Adrenal gland (tissue), 9 donors: ENCODE measurements at regions not wholly inside any gene's neighbourhood (a gene's known extent, or its start where the extent isn't known, plus 50 kb on each side); places are given as distances from the start of the nearest gene placed in this dataset.

ENCODE experiments used
- DNase-seq, 7 donors: peaks; one replicate each; pipeline ENCODE4 v3.0.0-alpha.2; 2019 to 2020
- H3K27ac ChIP-seq, 5 donors: fragments of 200-600 bp; sonication (generic) in 4 of 5; 1 replicate in 3 of 5; 2 replicates in 2 of 5; pipeline versions ENCODE4 v1.5.1 to v1.8.0; 2016 to 2020; ENCODE audit warnings: mild to moderate bottlenecking in 1 of 5
- H3K27me3 ChIP-seq: fragments of 200-600 bp; 2 replicates; pipeline ENCODE4 v1.8.0; 2021
- H3K36me3 ChIP-seq, 2 donors: fragments of 200-600 bp; replicated peaks in 1 of 2; 1 replicate in 1 of 2; 2 replicates in 1 of 2; pipeline versions ENCODE4 v1.5.1 to v1.8.0; 2018 to 2022
- H3K4me1 ChIP-seq, 2 donors: fragments of 200-600 bp; replicated peaks in 1 of 2; 1 replicate in 1 of 2; 2 replicates in 1 of 2; pipeline versions ENCODE4 v1.5.1 to v1.8.0; 2018 to 2021
- H3K4me3 ChIP-seq, 4 donors: fragments of 200-600 bp; sonication (generic) in 3 of 4; one replicate each; pipeline ENCODE4 v1.5.1; 2016 to 2018
- H3K9me3 ChIP-seq, 3 donors: fragments of 200-600 bp; sonication (generic) in 1 of 3; replicated peaks in 1 of 3; 1 replicate in 2 of 3; 2 replicates in 1 of 3; pipeline versions ENCODE4 v1.5.1 to v1.8.0; 2016 to 2021
- POLR2A ChIP-seq, 2 donors: fragments of 450-650 bp; IDR thresholded peaks; one replicate each; pipeline ENCODE4 v1.6.1; 2017; ENCODE audit warnings: antibody characterized with exemption in 2 of 2, mild to moderate bottlenecking in 2 of 2, moderate library complexity in 1 of 2
- WGBS, 4 donors: extraction: QIAGEN DNeasy Blood & Tissue Kit in 2 of 4; methylation state at CpG; one replicate each; pipeline versions ENCODE4 v1.1.5 to v1.1.7; 2013 to 2017; 5-methylcytosine and 5-hydroxymethylcytosine counted together
- intact Hi-C, 2 donors: fragments of 100-400 bp; cut with DNase I; formaldehyde crosslinking; loops; one replicate each; pipeline versions ENCODE4 v1.14.1 to v1.15.0; 2022 to 2023
- TF ChIP-seq, protein P1 (sequence below), 6 experiments: fragments of 450-650 bp in 4 of 6; fragments of 200-600 bp in 2 of 6; sonication (generic) in 1 of 6; IDR thresholded peaks; 1 replicate in 5 of 6; 2 replicates in 1 of 6; pipeline versions ENCODE4 v1.5.1 to v1.8.0; 2016 to 2021; ENCODE audit warnings: antibody characterized with exemption in 6 of 6, mild to moderate bottlenecking in 2 of 6, moderate library complexity in 1 of 6
- donor health status: healthy with polysubstance abuse.
- donor health status: Bipolar disorder and iron deficiency.
- donor health status: DM: yes; HTN: yes; CAD: no.
- donor health status: DM: no; HTN: no; CAD: no.
- donor health status: DM: no; HTN: no; CAD: no.

DNA sequence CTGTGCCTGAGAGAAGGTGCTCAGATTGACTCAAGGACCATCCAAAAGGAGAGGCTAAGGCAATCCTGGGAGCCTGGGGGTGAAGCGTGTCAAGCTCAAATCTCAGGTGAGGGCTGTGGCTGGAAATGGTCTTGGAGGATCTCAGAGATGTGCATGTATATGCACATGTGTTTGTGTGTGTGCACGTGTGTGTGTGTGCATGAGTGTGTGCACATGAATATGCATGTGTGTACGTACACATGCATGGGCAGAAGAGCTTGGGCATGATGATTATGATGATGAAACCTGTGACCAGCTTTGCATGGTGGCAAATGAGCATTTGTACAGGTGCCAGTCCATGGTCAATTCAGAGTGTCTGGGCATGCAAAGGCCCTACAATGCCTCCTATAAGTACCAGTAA lies 326.6 kb downstream of the CXCL12 start:
- no peak for TF ChIP-seq POLR2A (IDR thresholded peaks at IDR 0.05)
- TF ChIP-seq, protein P1, sequence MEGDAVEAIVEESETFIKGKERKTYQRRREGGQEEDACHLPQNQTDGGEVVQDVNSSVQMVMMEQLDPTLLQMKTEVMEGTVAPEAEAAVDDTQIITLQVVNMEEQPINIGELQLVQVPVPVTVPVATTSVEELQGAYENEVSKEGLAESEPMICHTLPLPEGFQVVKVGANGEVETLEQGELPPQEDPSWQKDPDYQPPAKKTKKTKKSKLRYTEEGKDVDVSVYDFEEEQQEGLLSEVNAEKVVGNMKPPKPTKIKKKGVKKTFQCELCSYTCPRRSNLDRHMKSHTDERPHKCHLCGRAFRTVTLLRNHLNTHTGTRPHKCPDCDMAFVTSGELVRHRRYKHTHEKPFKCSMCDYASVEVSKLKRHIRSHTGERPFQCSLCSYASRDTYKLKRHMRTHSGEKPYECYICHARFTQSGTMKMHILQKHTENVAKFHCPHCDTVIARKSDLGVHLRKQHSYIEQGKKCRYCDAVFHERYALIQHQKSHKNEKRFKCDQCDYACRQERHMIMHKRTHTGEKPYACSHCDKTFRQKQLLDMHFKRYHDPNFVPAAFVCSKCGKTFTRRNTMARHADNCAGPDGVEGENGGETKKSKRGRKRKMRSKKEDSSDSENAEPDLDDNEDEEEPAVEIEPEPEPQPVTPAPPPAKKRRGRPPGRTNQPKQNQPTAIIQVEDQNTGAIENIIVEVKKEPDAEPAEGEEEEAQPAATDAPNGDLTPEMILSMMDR (IDR thresholded peaks at IDR 0.05): no peak
- Histone ChIP-seq H3K27me3 (peaks cover 16% of the 10 kb centered on the region), H3K4me3 (no peak overlapping the region), H3K27ac (no peak overlapping the region), H3K36me3 (no peaks in the 10 kb centered on the region), H3K4me1 (no peaks in the 10 kb centered on the region), H3K9me3 (no peaks in the 10 kb centered on the region)
- intact Hi-C loops: no loop called here
- WGBS, 4 donors: 85 to 95% (median 88%) methylated on average over 3 of the region's 3 CpGs
- no peak for DNase-seq

DNA sequence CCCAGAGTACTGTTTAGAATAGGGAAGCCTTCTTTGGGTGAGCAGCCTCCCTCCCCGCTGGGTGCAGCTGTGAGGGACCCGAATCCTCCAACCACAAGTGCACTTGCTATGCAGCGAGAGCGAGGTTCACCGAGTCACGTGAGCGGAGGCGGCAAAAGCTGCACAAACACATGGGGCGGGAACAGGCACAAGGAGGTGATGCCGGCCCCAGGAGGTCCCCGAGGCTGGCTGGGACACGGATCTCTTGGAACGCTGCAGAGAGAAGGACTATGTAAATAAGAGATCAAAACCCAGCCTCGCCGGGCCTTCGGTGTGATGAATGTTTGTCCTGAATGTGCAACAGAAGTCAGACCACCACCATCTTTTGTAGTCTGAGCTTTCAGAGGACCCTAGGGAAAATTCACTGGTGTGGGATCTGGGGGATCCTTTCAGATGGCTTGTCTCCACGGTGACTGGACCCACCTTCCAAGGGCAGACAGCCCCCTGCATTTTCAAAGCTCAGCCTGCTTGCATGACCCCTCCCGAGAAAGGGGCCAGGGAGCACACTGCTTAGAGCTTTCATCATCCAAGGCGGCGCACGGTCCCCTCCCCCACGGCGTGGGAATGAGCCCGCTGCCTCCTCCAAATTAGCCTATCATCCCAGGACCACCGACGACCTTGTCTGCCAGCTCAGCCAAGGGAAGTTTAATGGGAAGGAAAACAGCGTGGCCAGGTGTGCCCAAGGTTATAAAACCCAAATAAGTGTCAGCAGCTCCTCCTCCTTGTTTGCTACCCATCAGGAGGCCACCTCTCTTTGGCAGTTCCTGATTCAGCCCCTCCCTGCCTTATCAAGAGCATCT lies 327.7 kb downstream of the CXCL12 start:
- TF ChIP-seq, protein P1 (IDR thresholded peaks at IDR 0.05): no peak
- no peak for TF ChIP-seq POLR2A (IDR thresholded peaks at IDR 0.05)
- intact Hi-C loops: no loop called here
- DNase-seq: no peak
- no peaks in the 10 kb centered on the region for H3K9me3 ChIP-seq
- peaks cover 16% of the 10 kb centered on the region for H3K27me3 ChIP-seq
- H3K4me3 ChIP-seq: no peak overlapping the region
- no peak overlapping the region for H3K27ac ChIP-seq
- 55 to 56% (median 56%) methylated on average over 26 to 27 of the region's 27 CpGs for WGBS, 4 donors
- no peaks in the 10 kb centered on the region for H3K36me3 ChIP-seq
- H3K4me1 ChIP-seq: no peaks in the 10 kb centered on the region

DNA sequence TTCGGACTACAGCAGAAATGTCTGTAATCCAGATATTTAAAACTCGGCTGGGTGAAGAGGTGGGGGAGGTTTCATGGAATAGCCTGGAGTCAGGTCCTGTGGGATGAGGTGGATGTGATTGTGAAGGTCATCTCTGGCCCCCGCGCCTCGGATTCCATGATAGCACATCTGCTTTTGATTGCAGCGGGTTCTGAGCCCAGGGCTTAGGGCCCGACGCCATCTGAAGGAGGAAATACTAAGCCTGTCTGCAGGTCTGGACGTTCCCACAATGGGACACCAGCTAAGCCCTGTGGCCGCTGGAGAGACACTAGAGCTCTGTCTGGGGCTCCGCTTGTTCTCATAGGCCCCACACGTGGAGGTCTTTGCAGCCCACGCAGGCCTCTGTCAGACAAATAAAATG lies 328.7 kb downstream of the CXCL12 start:
- 69 to 75% (median 73%) methylated on average over 6 to 13 of the region's 13 CpGs for WGBS, 4 donors
- Histone ChIP-seq H3K27me3 (peaks cover 16% of the 10 kb centered on the region), H3K36me3 (no peaks in the 10 kb centered on the region), H3K4me3 (no peak overlapping the region), H3K4me1 (no peaks in the 10 kb centered on the region), H3K27ac (no peak overlapping the region), H3K9me3 (no peaks in the 10 kb centered on the region)
- intact Hi-C loops: no loop called here
- TF ChIP-seq POLR2A (IDR thresholded peaks at IDR 0.05): no peak
- TF ChIP-seq, protein P1 (IDR thresholded peaks at IDR 0.05): no peak
- no peak for DNase-seq

DNA sequence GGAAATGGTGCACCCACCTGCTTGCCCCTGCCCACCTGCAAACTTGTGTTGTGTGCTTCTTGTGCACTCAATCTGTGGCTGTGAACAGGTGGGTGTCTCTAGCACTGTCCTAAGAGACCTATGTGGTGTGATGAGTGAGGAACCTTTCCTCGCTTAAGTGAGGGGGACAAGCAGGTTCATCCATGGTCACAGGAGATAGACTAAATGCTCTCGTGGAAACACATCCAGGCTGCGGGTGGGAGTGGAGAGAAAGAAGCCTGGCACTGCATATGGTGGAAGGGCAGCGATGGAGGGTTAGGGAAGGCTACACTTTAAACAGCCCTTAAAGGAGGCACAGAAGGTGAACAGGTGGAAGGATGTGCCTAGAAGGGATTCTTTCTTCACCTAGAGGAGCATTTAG lies 330.9 kb downstream of the CXCL12 start:
- H3K36me3 ChIP-seq: no peaks in the 10 kb centered on the region
- 85 to 99% (median 92%) methylated on average over 4 of the region's 4 CpGs for WGBS, 4 donors
- H3K27me3 ChIP-seq: peaks cover 11% of the 10 kb centered on the region
- intact Hi-C loops: no loop called here
- no peak overlapping the region for H3K4me3 ChIP-seq
- no peak overlapping the region for H3K27ac ChIP-seq
- no peak for DNase-seq
- no peaks in the 10 kb centered on the region for H3K9me3 ChIP-seq
- H3K4me1 ChIP-seq: no peaks in the 10 kb centered on the region
- no peak for TF ChIP-seq POLR2A (IDR thresholded peaks at IDR 0.05)
- TF ChIP-seq, protein P1 (IDR thresholded peaks at IDR 0.05): no peak
